Vagina (tissue), 2 donors: ENCODE measurements at regions not wholly inside any gene's neighbourhood (a gene's known extent, or its start where the extent isn't known, plus 50 kb on each side); places are given as distances from the start of the nearest gene placed in this dataset.

ENCODE experiments used
- POLR2A ChIP-seq, 2 donors: fragments of 450-650 bp; IDR thresholded peaks; one replicate each; pipeline ENCODE4 v1.6.1; 2017; ENCODE audit warnings: antibody characterized with exemption in 2 of 2, mild to moderate bottlenecking in 2 of 2, moderate library complexity in 2 of 2
- POLR2AphosphoS5 ChIP-seq, 2 donors: sonication (generic); formaldehyde crosslinking; IDR thresholded peaks; one replicate each; pipeline ENCODE4 v1.9.0; 2017; ENCODE audit warnings: antibody characterized with exemption in 2 of 2, mild to moderate bottlenecking in 2 of 2, low read depth in 1 of 2; ENCODE audit not compliant: insufficient read depth in 1 of 2

GRCh38 chr11:109019342-109019936, 354.6 kb downstream of the DDX10 start:
- TF ChIP-seq POLR2AphosphoS5 (IDR thresholded peaks at IDR 0.05; ENCODE audit: insufficient read depth in 1 of 2, low read depth in 1 of 2) (no peak), POLR2A (IDR thresholded peaks at IDR 0.05) (no peak)
